Astrocyte (in vitro differentiated cells and primary cell): ENCODE measurements at regions not wholly inside any gene's neighbourhood (a gene's known extent, or its start where the extent isn't known, plus 50 kb on each side); places are given as distances from the start of the nearest gene placed in this dataset.

Experiments used
- DNase-seq: peaks from one replicate; pipeline ENCODE4 v3.0.0-alpha.2; 2010; ENCODE audit warnings: low read depth
- FAIRE-seq: peaks from 2 replicates; lab custom pipeline; 2011; peaks lifted over from hg19 to GRCh38; lab: Jason Lieb, UNC
- H2AFZ ChIP-seq: 2 replicates; pipeline ENCODE4 v1.6.0; 2012; ENCODE audit warnings: low read depth, low read length, inconsistent platforms
- H3K27ac ChIP-seq: 2 replicates; pipeline ENCODE4 v1.5.1; 2011; ENCODE audit warnings: low read depth, low read length, inconsistent platforms
- H3K27me3 ChIP-seq: 2 replicates; pipeline ENCODE4 v1.6.0; 2011; ENCODE audit warnings: low read length, inconsistent platforms; ENCODE audit not compliant: insufficient read depth
- H3K36me3 ChIP-seq: 2 replicates; pipeline ENCODE4 v1.5.1; 2011; ENCODE audit warnings: low read length, inconsistent platforms; ENCODE audit not compliant: insufficient read depth
- H3K4me1 ChIP-seq: 2 replicates; pipeline ENCODE4 v1.5.1; 2011; ENCODE audit warnings: low read length, inconsistent platforms; ENCODE audit not compliant: insufficient read depth
- H3K4me2 ChIP-seq: 2 replicates; pipeline ENCODE4 v1.6.0; 2012; ENCODE audit warnings: low read length, inconsistent platforms
- H3K4me3 ChIP-seq: 2 replicates; pipeline ENCODE4 v1.5.1; 2011; ENCODE audit warnings: low read depth, mild to moderate bottlenecking, low read length, inconsistent platforms; ENCODE audit not compliant: insufficient read depth
- H3K79me2 ChIP-seq: 2 replicates; pipeline ENCODE4 v1.6.0; 2012; ENCODE audit warnings: mild to moderate bottlenecking, low read length, inconsistent platforms; ENCODE audit not compliant: insufficient read depth
- H3K9ac ChIP-seq: 2 replicates; pipeline ENCODE4 v1.6.0; 2012; ENCODE audit warnings: mild to moderate bottlenecking, low read length, inconsistent platforms
- H3K9me3 ChIP-seq: 2 replicates; pipeline ENCODE4 v1.5.1; 2012; ENCODE audit warnings: low read depth, mild to moderate bottlenecking, low read length, inconsistent platforms; ENCODE audit not compliant: insufficient read depth
- H4K20me1 ChIP-seq: 2 replicates; pipeline ENCODE4 v1.6.0; 2012; ENCODE audit warnings: low read length, inconsistent platforms; ENCODE audit not compliant: insufficient read depth
- H3K27ac Mint-ChIP-seq: one replicate; pipeline ENCODE4 v1.8.0; 2021; ENCODE audit warnings: mild to moderate bottlenecking, mixed read lengths; ENCODE audit not compliant: unreplicated experiment
- H3K27me3 Mint-ChIP-seq: one replicate; pipeline ENCODE4 v1.8.0; 2021; ENCODE audit warnings: low read depth, mixed read lengths; ENCODE audit not compliant: unreplicated experiment
- H3K36me3 Mint-ChIP-seq: one replicate; pipeline ENCODE4 v1.8.0; 2021; ENCODE audit warnings: low read depth, mixed read lengths; ENCODE audit not compliant: unreplicated experiment
- H3K4me1 Mint-ChIP-seq: one replicate; pipeline ENCODE4 v1.8.0; 2021; ENCODE audit warnings: low read depth, mixed read lengths; ENCODE audit not compliant: unreplicated experiment
- H3K4me3 Mint-ChIP-seq: one replicate; pipeline ENCODE4 v1.8.0; 2021; ENCODE audit warnings: mild to moderate bottlenecking, moderate library complexity, mixed read lengths; ENCODE audit not compliant: unreplicated experiment
- H3K9me3 Mint-ChIP-seq: one replicate; pipeline ENCODE4 v1.8.0; 2021; ENCODE audit warnings: mild to moderate bottlenecking, mixed read lengths; ENCODE audit not compliant: unreplicated experiment
- EZH2 ChIP-seq: IDR thresholded peaks from 2 replicates; pipeline ENCODE4 v1.6.1; 2012; ENCODE audit warnings: mild to moderate bottlenecking, low read length, inconsistent platforms; ENCODE audit not compliant: insufficient read depth
- TF ChIP-seq, protein P1 (sequence below): IDR thresholded peaks from 2 replicates; pipeline ENCODE4 v1.5.1; 2011; ENCODE audit warnings: low read depth, mild to moderate bottlenecking, inconsistent platforms, low read length, moderate library complexity; ENCODE audit not compliant: insufficient read depth

DNA sequence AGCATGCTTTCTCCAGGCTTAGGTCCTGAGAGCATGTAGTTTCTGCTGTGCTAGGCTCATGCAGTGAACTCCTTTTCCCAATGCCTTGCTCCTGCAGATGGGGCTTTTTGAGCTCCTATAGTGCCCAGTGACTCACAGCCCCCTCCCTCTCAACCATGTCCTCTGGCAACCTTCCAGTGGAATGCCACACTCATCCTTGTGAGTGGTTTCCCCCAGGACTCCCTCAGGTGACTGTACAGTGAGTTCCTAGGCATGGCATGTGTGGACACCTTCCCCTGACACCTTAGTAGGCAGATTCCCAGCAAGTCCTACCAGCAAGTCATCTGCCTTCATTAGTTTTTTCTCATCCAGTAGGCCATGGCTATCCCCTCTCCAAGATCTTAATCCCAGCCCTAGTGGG lies 72.4 kb upstream of the CXCL14 start:
- H3K9me3 Mint-ChIP-seq, result peaks cover 8% of the 10 kb centered on the region
- TF ChIP-seq, protein P1, sequence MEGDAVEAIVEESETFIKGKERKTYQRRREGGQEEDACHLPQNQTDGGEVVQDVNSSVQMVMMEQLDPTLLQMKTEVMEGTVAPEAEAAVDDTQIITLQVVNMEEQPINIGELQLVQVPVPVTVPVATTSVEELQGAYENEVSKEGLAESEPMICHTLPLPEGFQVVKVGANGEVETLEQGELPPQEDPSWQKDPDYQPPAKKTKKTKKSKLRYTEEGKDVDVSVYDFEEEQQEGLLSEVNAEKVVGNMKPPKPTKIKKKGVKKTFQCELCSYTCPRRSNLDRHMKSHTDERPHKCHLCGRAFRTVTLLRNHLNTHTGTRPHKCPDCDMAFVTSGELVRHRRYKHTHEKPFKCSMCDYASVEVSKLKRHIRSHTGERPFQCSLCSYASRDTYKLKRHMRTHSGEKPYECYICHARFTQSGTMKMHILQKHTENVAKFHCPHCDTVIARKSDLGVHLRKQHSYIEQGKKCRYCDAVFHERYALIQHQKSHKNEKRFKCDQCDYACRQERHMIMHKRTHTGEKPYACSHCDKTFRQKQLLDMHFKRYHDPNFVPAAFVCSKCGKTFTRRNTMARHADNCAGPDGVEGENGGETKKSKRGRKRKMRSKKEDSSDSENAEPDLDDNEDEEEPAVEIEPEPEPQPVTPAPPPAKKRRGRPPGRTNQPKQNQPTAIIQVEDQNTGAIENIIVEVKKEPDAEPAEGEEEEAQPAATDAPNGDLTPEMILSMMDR, result no peak
- no peak for TF ChIP-seq EZH2
- no peak overlapping the region for H3K4me3 Mint-ChIP-seq
- Histone ChIP-seq H3K27me3 (no peaks in the 10 kb centered on the region), H3K4me1 (no peaks in the 10 kb centered on the region), H2AFZ (no peak overlapping the region), H3K79me2 (no peaks in the 10 kb centered on the region), H3K9ac (no peak overlapping the region), H3K36me3 (no peaks in the 10 kb centered on the region), H3K27ac (no peak overlapping the region), H4K20me1 (no peaks in the 10 kb centered on the region), H3K4me2 (no peak overlapping the region), H3K4me3 (no peak overlapping the region), H3K9me3 (no peaks in the 10 kb centered on the region)
- peaks cover 9% of the 10 kb centered on the region for H3K27me3 Mint-ChIP-seq
- H3K4me1 Mint-ChIP-seq, result peaks cover 13% of the 10 kb centered on the region
- no peak overlapping the region for H3K27ac Mint-ChIP-seq
- peaks cover 2% of the 10 kb centered on the region for H3K36me3 Mint-ChIP-seq
- peak; percentile 6 for DNase-seq
- FAIRE-seq, result no peak

DNA sequence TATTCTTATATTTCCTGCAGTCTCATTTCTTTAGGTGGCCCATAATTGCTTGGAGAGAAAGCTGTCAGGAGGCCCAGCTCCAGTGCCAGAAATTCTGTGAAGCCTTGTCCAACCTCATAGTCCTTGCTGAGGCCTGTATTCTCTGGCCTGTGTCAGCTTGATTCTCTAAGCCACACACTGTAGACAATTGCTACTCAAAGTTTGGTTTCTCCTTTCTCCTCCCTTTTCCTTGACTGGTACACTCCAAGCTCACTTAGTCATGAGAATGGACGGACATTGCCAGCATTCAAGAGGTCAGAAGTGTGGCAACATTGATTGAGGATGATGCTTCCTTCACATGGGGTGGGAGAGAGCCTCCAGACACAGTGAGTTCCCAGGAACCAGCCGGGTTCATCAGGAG lies 71.3 kb upstream of the CXCL14 start:
- no peak for TF ChIP-seq EZH2
- TF ChIP-seq, protein P1, result no peak
- H3K9me3 ChIP-seq, result no peaks in the 10 kb centered on the region
- H3K27me3 Mint-ChIP-seq, result peaks cover 13% of the 10 kb centered on the region

DNA sequence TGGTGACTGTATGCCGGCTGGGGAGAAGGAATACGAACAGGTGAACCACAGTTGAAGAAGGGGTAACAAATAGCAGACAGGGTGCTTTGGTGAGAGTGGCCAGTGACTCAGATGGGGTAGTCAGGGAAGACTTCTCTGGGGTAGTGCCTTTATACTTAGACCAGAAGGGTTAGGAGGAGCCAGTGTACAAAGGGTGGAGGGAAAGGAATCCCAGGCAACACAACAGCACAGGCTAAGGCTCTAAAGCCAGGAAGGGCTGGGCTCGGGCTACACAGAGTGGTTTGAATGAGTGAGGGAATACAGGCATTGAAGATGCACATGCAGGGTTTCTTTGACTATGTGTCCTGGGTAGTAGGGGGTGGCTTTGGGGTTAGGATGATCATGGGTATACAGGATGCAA lies 70.6 kb upstream of the CXCL14 start:
- no peak for FAIRE-seq
- Histone ChIP-seq H4K20me1 (no peaks in the 10 kb centered on the region), H2AFZ (no peak overlapping the region), H3K4me2 (no peak overlapping the region), H3K4me3 (no peak overlapping the region), H3K9me3 (no peaks in the 10 kb centered on the region), H3K36me3 (no peaks in the 10 kb centered on the region), H3K27me3 (no peaks in the 10 kb centered on the region), H3K79me2 (no peaks in the 10 kb centered on the region), H3K27ac (no peak overlapping the region), H3K4me1 (no peaks in the 10 kb centered on the region), H3K9ac (no peak overlapping the region)
- TF ChIP-seq EZH2, result no peak
- TF ChIP-seq, protein P1, result no peak
- Mint-ChIP-seq H3K36me3 (peaks cover 2% of the 10 kb centered on the region), H3K9me3 (peaks cover 8% of the 10 kb centered on the region), H3K4me1 (peaks cover 6% of the 10 kb centered on the region), H3K27ac (no peak overlapping the region), H3K27me3 (peaks cover 12% of the 10 kb centered on the region), H3K4me3 (no peak overlapping the region)
- DNase-seq, result no peak

More for the DNA sequence above, 71.3 kb upstream of the CXCL14 start:
- H3K4me3 Mint-ChIP-seq, result no peak overlapping the region
- H3K4me1 Mint-ChIP-seq, result peaks cover 7% of the 10 kb centered on the region
- no peak overlapping the region for H2AFZ ChIP-seq
- H3K4me3 ChIP-seq, result no peak overlapping the region
- peaks cover 2% of the 10 kb centered on the region for H3K36me3 Mint-ChIP-seq
- no peaks in the 10 kb centered on the region for H3K79me2 ChIP-seq
- no peaks in the 10 kb centered on the region for H4K20me1 ChIP-seq
- DNase-seq (no peak), FAIRE-seq (no peak)
- no peaks in the 10 kb centered on the region for H3K4me1 ChIP-seq
- no peak overlapping the region for H3K27ac ChIP-seq
- peaks cover 8% of the 10 kb centered on the region for H3K9me3 Mint-ChIP-seq
- H3K36me3 ChIP-seq, result no peaks in the 10 kb centered on the region
- H3K4me2 ChIP-seq, result no peak overlapping the region
- no peak overlapping the region for H3K27ac Mint-ChIP-seq
- H3K27me3 ChIP-seq, result no peaks in the 10 kb centered on the region
- H3K9ac ChIP-seq, result no peak overlapping the region
